H54 (cell line): ENCODE measurements at regions not wholly inside any gene's neighbourhood (a gene's known extent, or its start where the extent isn't known, plus 50 kb on each side); places are given as distances from the start of the nearest gene placed in this dataset.
"Not testable (repeated sequence)": the region's sequence is repeated elsewhere in the genome, so short reads cannot be mapped to it uniquely, and the experiment has no call there.

Experiments used
- DNase-seq: peaks from one replicate; pipeline ENCODE4 v3.0.0; 2011; ENCODE audit warnings: low spot score, mixed read lengths; ENCODE audit not compliant: insufficient read length
- FAIRE-seq: peaks from 3 replicates; lab custom pipeline; 2011; peaks lifted over from hg19 to GRCh38; lab: Jason Lieb, UNC
- POLR2A ChIP-seq: IDR thresholded peaks from 2 replicates; pipeline ENCODE4 v1.6.1; 2011; ENCODE audit warnings: low read depth, mild to moderate bottlenecking, low read length

DNA sequence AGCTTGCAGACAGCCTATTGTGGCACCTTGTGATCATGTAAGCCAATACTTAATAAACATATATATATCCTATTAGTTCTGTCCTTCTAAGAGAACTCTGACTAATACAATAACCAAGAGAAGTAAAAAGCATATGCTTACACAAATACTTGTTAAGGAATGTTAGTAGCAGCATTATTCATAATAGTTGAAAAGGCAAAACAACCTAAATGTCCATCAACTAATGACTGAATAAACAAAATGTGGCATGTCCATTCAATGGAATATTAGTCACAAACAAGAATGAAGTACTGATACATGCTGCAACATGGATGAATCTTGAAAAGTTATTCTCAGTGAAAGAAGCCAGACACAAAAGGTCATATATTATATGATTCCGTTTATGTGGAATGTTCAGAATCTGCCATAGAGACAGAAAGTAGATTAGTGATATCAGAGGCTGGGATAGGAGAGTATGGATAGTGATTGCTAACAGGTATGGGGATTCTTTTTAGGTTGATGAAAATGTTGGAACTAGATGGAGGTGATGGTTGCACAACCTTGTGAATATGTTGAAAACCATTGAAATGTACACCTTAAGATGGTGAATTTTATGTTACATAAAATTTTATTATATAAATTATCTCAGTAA, 112.5 kb upstream of the UNC5B start:
- DNase-seq (no peak), FAIRE-seq (no peak)
- TF ChIP-seq POLR2A: no peak

DNA sequence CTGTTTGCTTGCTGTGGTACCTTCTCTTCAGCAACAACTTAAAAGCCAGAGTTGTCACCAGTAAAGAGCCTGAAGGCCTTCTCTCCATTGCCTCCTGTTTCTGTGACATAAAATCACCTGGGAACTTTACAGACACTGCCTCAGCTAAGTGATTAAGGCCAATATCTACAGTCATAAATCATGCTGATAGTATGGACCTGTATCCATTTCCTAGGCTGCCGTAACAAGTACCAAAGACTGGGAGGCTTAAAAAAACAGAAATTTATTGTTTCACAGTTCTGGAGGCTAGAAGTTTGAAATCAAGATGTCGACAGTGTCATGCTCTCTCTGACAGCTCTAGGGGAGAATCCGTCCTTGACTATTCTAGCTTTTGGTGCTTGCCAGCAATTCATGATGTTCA, 108.4 kb upstream of the UNC5B start:
- FAIRE-seq: no peak
- DNase-seq: no peak
- no peak for TF ChIP-seq POLR2A

DNA sequence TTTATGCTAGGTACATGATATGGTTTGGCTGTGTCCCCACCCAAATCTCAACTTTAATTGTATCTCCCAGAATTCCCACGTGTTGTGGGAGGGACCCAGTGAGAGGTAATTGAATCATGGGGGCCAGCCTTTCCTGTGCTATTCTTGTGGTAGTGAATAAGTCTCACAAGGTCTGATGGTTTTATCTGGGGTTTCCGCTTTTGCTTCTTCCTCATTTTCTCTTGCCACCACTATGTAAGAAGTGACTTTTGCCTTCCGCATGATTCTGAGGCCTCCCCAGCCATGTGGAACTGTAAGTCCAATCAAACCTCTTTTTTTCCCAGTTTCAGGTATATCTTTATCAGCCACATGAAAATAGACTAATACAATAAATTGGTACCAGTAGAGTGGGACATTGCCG, 106.2 kb upstream of the UNC5B start:
- FAIRE-seq, DNase-seq: not testable (repeated sequence)

DNA sequence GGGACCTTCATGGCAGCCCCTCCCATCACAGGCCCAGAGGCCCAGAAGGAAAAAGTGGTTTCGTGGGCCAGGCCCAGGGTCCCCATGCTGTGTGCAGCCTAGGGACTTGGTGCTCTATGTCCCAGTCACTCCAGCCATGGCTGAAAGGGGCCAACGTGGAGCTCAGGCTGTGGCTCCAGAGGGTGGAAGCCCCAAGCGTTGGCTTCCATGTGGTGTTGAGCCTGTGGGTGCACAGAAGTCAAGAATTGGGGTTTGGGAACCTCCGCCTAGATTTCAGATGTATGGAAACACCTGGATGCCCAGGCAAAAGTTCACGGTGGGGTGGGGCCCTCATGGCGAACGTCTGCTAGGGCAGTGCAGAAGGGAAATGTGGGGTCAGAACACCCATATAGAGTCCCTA, 105.3 kb upstream of the UNC5B start:
- FAIRE-seq, DNase-seq: not testable (repeated sequence)

DNA sequence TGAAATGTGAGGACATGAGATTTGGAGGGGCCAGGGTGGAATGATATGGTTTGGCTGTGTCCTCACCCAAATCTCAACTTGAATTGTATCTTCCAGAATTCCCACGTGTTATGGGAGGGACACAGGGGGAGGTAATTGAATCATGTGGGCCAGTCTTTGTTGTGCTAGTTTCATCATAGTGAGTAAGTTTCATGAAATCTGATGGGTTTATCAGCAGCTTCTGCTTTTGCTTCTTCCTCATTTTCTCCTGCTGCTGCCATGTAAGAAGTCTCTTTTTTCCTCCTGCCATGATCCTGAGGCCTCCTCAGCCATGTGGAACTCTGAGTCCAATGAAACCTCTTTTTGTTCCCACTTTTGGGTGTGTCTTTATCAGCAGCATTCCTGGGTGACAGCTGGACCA, 104.3 kb upstream of the UNC5B start:
- FAIRE-seq, DNase-seq: not testable (repeated sequence)

DNA sequence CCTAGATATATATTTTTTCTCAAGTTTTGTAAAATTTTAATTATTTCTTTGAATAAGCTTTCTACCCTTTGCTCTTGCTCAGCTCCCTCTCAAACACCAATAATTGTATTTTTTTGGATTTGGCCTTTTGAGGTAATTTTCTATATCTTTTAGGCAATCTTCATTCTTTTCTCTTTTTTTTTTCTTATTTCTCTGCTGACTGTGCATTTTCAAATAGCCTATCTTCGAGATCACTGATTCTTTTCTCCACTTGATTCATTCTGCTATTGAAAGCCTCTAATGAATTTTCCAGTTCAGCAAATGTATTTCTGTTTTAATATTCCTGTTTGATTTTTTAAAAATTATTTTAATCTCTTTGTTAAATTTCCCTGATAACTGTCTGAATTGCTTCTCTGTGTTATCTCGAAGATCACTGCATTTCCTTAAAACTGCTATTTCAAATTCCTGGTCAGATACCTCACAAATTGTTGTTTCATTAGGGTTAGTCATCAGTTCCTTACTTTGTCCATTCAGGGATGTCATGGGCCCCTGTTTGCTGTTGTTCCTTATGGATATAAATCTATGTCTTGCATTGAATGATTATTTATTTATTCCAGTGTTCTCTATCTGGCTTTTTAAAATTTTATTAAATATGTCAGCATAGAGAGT, 100.1 kb upstream of the UNC5B start:
- FAIRE-seq: no peak
- DNase-seq: no peak
- no peak for TF ChIP-seq POLR2A

DNA sequence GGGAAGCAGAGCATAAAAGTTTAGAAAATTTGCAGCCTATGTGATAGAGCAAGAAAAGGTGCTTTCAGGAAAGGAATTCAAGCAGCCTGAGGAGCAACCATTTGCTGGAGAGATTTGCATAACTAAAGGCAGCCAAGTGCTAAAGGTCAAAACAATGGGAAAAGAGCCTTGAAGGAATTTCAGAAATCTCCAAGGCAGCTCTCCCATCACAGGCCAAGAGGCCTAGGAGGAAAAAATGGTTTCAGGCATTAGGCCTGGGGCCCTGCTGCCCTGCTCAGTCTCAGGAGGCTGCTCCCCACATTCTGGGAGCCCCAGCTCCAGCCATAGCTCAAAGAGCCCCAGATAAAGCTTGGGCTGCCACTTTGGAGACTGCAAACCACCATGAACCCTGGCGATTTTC, 95.9 kb upstream of the UNC5B start:
- DNase-seq: no peak
- no peak for FAIRE-seq
- no peak for TF ChIP-seq POLR2A

DNA sequence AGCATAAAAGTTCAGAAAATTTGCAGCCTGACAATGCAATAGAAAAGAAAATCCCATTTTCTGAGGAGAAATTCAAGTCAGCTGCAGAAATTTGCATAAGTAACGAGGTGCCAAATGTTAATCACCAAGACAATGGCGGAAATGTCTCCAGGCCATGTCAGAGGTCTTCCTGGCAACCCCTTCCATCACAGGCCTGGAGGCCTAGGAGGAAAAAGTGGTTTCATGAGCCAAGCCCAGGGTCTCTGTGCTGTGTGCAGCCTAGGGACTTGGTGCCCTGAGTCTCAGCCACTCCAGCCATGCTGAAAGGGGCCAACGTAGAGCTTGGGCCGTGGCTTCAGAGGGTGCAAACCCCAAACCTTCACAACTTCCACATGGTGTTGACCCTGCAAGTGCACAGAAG, 94.8 kb upstream of the UNC5B start:
- not testable (repeated sequence) for FAIRE-seq, DNase-seq

DNA sequence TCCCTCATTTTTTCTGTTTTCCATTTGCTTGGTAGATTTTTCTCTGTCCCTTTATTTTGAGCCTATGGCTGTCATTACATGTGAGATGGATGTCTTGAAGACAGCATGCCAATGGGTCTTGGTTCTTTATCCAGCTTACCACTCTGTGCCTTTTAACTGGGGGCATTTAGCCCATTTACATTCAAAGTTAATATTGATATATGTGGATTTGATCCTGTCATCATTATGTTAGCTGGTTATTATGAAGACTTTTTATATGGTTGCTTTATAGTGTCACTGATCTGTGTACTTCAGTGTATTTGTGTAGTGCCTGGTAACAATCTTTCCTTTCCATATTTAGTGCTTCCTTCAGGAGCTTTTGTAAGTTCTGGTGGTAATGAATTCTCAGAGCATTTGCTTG, 89.3 kb upstream of the UNC5B start:
- FAIRE-seq (no peak), DNase-seq (no peak)
- no peak for TF ChIP-seq POLR2A

DNA sequence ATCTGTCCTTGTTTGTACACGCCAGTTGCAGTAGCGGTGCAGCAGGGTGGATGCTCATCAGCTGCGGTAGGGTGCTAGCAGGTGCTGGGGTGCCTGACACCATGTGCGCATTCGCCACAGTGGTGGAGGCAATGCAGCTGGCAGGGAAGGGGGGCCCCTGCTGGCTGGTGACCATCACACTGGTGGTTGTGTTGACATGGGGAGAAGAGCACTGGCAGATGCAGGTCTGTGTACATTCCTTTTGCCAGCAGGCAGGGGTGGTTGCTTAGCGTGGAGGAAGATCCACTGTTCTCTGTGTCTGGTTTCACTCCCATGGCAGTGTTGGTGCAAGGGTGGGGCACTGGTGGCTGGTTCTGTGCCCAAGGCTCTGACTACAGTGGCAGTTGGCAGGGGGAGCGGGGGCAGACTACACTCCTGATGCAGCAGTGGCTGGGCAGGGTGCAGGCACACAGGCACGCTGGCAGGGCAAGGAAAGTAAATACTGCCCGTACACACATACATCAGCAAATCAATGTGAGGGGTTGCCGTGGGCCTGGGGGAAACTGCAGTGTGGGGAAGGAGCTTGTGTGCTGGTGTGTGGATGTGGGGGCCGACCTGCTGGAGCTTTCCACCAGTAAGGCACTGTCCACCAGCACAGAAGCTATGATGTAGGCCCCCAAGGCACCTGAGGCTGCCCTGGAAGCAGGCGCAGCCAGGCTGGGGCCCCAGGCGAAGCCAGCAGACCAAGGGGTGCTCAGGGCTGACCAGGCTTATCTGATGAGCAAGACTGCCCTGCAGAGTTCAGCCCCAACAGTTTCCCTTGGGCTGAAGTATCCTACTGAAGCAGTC, 87.2 kb upstream of the UNC5B start:
- FAIRE-seq: no peak
- TF ChIP-seq POLR2A: no peak
- DNase-seq: no peak

DNA sequence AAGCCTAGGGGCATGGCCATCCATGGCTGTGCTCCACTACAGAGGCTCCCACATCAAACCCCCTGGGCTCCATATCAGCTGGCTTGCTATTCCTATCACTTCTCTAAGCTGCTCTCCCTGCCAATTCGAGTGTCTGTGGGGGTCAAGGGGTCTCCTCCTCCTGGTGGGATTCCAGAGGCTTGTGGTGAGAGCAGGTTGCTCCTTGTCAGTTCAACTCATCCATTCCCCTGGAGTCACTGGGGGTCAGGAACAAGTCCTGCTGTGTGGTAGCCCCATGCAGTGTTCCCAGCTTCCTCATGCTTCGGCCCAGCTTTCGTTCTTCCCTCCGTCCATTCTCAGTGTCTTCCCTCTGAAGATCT, 86.6 kb upstream of the UNC5B start:
- no peak for FAIRE-seq
- no peak for DNase-seq
- TF ChIP-seq POLR2A: no peak

DNA sequence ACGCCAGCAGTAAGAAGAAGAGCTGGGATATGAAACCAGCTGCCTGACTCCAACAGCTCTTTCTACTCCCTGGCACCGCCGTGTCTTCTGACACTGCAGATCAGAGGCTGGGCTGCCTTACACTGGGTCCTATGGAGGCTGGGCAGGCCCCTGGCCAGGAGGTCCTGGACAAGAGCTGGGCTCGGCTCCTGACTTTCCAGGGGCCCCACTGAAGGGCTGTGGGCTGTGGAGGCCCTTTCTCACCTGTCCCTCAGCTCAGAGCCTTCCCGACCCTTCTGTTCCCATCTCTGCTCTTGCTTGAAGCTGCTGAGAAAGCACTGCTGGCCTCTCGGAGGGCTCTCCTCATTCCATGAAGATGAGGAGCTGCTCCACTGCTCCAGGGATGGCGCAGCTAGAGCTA, 85.9 kb upstream of the UNC5B start:
- no peak for FAIRE-seq
- TF ChIP-seq POLR2A: no peak
- no peak for DNase-seq

DNA sequence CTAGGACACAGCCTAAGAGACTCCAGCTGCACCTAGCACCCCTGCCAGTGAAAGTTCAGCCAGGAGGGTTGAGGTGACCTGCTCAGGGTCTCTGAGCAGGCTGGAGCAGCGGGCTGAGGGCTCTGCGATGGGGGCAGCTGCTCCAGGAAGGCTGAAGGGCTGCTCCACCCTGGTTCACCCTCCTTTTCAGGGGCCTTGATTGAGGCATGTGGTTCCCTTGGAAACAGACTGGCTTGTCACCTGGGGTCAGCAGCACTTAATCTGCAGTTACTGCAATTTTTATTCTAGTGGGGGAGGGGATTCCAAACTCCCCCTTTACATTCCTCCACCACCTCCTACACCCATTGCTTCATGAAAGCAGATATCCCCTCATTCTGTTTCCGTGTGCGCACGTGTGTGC, 85.3 kb upstream of the UNC5B start:
- no peak for DNase-seq
- no peak for FAIRE-seq
- TF ChIP-seq POLR2A: no peak

DNA sequence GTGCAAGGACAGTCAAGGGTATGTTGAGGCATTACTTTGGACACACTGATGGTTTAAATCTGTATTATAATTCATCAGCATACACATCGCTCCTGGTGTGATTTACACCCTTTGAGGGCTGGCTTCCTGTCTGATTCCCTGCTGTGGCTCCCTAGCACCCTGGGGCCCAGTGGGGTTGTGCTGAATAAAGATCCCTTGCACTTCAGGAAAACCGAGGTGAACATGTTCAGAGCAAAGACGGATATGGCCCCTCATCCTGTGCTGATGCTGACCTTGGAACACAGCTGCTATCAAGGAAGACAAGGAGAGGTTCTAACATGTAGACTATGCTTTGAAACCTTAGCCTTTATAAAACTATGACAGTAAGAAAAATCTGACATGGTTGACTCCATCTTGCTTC, 84.6 kb upstream of the UNC5B start:
- DNase-seq (no peak), FAIRE-seq (no peak)
- no peak for TF ChIP-seq POLR2A
